Activated naive CD4-positive, alpha-beta T cell treated with anti-CD3 and anti-CD28 coated beads, Interleukin-2, amount 50 U/mL, for 72 hours (primary cell): ENCODE measurements at regions not wholly inside any gene's neighbourhood (a gene's known extent, or its start where the extent isn't known, plus 50 kb on each side); places are given as distances from the start of the nearest gene placed in this dataset.

ENCODE experiments used
- ATAC-seq, 2 donors: fragments of 150-1000 bp; cut with Tn5 transposase; 2 replicates each; pipeline ENCODE4 v1.10.0; 2021; ENCODE audit warnings: mild to moderate bottlenecking in 2 of 2, moderate library complexity in 2 of 2
- DNase-seq, 2 donors: peaks; one replicate each; pipeline ENCODE4 v3.0.0; 2021 to 2022; ENCODE audit warnings: low spot score in 2 of 2
- H3K27ac Mint-ChIP-seq, 2 donors: one replicate each; pipeline ENCODE4 v1.8.0; 2022; ENCODE audit warnings: mild to moderate bottlenecking in 2 of 2, mixed read lengths in 2 of 2
- H3K36me3 Mint-ChIP-seq, 2 donors: one replicate each; pipeline ENCODE4 v1.8.0; 2022; ENCODE audit warnings: mixed read lengths in 2 of 2
- H3K9me3 Mint-ChIP-seq, 2 donors: one replicate each; pipeline ENCODE4 v1.8.0; 2022; ENCODE audit warnings: mixed read lengths in 2 of 2

DNA sequence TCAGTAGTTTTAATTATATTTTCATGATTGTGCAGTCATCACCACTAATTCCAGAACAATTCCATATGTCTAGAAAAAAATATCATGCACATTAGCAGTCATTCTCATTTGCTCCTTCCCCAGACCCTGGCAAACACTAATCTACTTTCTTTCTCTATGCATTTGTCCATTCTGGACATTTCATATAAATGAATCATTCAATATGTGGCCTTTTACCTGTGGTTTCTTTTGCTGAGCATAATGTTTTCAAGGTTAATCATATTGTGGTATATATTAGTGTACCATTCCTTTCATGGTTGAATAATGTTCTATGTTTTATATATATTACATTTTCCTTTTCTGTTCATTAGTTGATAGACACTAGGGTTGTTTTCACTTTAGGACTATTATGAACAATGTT is 811.1 kb upstream of the RAG2 start:
- Mint-ChIP-seq H3K36me3 (no peaks in the 10 kb centered on the region), H3K9me3 (peaks cover 4 to 15% of the 10 kb centered on the region in 2 donors), H3K27ac (no peak overlapping the region)
- DNase-seq: no peak
- ATAC-seq: no peak

DNA sequence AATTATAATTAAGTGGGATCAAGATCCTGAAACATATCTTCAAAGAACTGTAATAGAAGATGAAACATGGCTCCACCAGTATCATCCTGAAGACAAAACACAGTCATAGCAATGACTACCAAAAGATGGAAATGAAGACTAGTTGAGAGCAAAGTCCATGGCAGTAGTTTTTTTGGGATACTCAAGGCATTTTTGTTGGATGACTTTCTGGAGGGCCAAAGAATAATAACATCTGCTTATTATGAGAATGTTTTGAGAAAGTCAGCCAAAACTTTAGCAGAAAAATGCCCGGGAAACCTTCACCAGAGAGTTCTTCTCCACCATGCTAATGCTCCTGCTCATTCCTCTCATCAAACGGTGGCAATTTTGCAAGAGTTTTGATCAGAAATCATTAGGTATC is 809.4 kb upstream of the RAG2 start:
- no peak for ATAC-seq
- DNase-seq: no peak
- H3K27ac Mint-ChIP-seq: no peak overlapping the region
- H3K36me3 Mint-ChIP-seq: no peaks in the 10 kb centered on the region
- peaks cover 10 to 12% of the 10 kb centered on the region in 2 donors for H3K9me3 Mint-ChIP-seq

DNA sequence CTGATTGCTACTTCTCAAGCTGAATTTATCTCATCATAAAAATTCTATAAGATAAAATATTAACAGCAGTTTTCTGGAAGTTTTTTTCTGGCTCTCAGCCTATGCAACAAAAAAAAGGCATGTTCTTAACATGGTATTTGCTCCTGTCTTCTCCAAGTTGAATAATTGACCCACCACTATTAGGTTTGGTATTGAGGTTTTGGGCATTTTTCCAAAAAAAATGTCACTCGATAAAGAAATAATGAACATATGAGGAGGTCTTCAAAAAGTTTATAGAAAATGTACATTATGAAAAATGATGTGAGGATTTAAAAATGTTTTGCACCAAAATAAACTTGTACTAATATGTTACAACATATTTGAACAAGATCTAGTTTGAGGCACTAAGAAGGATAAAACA is 808.6 kb upstream of the RAG2 start:
- H3K9me3 Mint-ChIP-seq: peaks cover 9 to 13% of the 10 kb centered on the region in 2 donors
- H3K36me3 Mint-ChIP-seq: no peaks in the 10 kb centered on the region
- ATAC-seq: no peak
- no peak overlapping the region for H3K27ac Mint-ChIP-seq
- no peak for DNase-seq

DNA sequence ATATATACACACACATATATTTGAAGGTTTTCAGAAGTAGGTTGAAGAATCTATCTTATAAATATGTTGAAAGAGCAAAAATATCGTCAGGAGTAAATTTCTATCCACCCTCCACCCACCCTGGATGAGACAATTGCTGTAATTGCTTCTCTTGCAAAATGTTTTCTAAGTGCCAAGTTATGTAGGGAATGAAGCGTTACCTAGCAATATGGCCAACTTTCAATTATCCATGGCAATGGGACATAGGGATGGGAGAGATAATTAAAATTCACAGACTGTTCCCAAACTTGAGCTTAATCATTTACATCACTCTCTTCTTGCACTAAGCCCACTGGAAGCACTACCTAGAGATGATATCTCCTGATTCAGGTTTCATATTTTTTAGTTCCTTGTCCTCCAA is 806.2 kb upstream of the RAG2 start:
- DNase-seq (no peak), ATAC-seq (no peak)
- no peak overlapping the region for H3K27ac Mint-ChIP-seq
- H3K9me3 Mint-ChIP-seq: peaks cover 11 to 16% of the 10 kb centered on the region in 2 donors
- H3K36me3 Mint-ChIP-seq: no peaks in the 10 kb centered on the region

DNA sequence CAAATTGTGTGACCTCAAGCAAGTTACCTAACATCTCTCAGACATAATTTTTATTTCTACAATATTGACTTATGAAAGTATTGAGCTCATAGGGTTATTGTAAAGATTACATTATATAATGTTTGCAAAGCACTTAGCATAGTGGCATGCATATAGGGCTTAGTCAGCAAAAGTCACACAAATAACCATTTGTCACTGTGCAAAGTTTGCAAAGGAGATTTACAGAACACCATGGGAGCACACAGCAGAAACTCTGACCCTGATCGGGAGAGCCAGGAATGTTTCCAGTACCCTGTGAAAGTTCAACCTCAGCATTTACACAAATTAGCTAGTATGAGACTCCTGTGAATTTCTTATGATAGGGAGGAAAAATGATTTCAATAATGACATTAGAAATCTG is 804.6 kb upstream of the RAG2 start:
- ATAC-seq (no peak), DNase-seq (no peak)
- Mint-ChIP-seq H3K9me3 (peaks cover 11 to 20% of the 10 kb centered on the region in 2 donors), H3K36me3 (no peaks in the 10 kb centered on the region), H3K27ac (no peak overlapping the region)

DNA sequence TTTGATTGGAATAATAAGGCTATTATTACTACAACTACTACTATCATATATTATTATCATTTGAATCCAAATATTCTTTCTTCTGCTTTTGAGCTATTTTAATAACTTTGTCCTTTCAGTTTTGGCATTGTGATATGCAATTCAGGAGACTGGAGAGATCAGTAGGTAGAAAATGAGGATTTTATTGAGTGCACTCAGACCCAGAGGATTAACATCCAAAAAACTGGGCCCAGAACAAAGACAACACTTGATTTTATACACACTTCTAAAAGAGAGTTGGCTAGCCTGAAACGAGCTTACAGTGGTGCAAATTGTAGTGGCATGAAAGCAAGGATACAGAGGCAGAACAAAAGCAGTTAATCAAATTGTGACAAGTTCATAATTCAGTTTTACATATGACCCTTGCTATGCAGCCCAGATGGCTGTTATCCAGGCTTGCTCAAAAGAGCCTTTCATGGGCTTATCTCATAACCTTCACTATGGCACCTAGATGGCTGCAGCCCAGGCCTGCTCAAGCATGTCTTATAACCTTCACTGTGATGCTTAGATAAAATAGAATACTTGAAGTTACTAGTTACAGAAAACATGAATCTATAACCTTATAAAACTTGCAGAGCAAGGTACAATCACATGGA is 796.3 kb upstream of the RAG2 start:
- H3K36me3 Mint-ChIP-seq: peaks cover 0 to 6% of the 10 kb centered on the region in 2 donors
- ATAC-seq: no peak
- H3K27ac Mint-ChIP-seq: no peak overlapping the region
- peaks cover 24 to 29% of the 10 kb centered on the region in 2 donors for H3K9me3 Mint-ChIP-seq
- DNase-seq: no peak

DNA sequence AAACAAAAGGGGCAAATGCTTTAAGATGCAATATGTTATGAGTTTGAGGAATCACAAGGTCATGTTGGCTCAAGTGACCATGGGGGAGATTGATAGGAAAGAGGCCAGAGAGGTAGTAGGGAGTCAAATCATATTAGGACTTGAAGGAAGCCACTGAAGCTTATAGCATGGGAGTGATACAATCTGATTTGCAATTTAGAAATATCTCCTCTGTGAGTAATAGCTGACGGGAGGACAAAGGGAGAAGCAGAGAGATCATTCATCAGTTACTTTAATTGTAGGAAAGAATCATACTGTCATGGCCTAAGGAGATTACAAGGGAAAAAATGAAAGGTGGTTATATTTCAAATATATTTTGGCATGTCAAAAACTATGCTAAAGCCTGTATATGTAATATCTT is 793.6 kb upstream of the RAG2 start:
- Mint-ChIP-seq H3K36me3 (peaks cover 0 to 6% of the 10 kb centered on the region in 2 donors), H3K9me3 (peaks cover 26 to 31% of the 10 kb centered on the region in 2 donors), H3K27ac (no peak overlapping the region)
- no peak for ATAC-seq
- DNase-seq: no peak

DNA sequence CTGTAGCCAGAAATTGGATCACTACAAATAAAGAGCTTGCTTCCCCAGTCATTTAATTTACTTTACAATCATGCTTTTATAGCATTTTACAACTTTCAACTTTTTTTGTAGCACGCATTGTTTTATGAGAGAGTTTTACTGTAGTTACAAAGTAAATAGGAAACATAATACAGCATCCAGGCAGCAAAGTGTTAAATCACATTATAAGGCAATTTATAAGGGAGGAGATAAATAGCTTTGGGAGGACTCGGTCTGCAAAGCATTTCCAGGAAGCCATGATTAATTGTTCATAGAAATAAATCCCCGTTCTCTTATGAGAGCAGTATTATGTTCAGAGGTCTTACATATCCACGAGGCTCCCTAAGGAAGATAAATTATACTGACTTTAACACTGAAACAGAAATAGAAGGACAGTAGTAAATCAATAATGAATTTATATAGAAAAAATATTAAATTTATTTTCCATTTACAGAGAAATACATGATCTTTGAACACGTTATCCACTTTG is 792.6 kb upstream of the RAG2 start:
- no peak overlapping the region for H3K27ac Mint-ChIP-seq
- no peaks in the 10 kb centered on the region for H3K36me3 Mint-ChIP-seq
- DNase-seq (no peak), ATAC-seq (no peak)
- H3K9me3 Mint-ChIP-seq: peaks cover 19 to 25% of the 10 kb centered on the region in 2 donors

DNA sequence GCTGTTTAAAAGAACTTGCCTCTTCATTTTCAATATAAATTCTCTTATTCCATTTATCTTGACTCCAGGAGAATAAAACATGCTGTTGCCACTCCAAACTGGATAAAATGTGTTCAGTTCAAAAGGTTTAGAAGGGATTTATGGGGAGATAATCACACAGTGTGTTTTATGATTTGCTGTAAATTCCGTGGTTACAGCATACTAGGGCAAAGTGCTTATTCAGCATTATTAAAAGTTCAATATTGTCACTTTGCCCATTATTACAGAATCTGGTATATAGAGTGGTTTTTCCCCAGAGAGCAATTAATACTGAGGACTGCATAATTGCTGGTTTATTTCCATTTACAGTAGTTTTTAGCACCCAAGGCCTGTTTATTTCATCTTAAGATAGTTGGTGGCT is 780.9 kb upstream of the RAG2 start:
- no peak for ATAC-seq
- Mint-ChIP-seq H3K9me3 (peaks cover 34 to 38% of the 10 kb centered on the region in 2 donors), H3K36me3 (peaks cover 9 to 10% of the 10 kb centered on the region in 2 donors), H3K27ac (no peak overlapping the region)
- no peak for DNase-seq

DNA sequence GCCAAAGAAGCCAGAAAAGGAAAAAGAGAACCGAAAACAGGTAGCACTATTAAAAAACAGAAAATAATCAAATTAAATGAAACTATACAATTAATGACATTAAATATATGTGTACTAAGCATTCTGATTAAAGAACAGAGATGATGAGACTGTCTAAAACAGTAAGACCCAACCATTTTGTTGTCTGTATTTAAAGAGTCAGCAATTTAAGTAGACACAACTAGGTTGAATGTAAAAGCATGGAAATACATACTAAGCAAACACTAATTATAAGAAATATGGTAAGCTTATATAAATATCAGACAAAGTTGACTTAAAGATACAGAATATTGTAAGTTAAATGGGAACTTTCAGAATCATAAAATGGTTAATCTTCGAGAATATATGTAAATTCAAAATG is 774.6 kb upstream of the RAG2 start:
- DNase-seq: no peak
- Mint-ChIP-seq H3K36me3 (peaks cover 3% of the 10 kb centered on the region in 2 donors), H3K9me3 (peaks cover 30 to 36% of the 10 kb centered on the region in 2 donors), H3K27ac (no peak overlapping the region)
- ATAC-seq: no peak

DNA sequence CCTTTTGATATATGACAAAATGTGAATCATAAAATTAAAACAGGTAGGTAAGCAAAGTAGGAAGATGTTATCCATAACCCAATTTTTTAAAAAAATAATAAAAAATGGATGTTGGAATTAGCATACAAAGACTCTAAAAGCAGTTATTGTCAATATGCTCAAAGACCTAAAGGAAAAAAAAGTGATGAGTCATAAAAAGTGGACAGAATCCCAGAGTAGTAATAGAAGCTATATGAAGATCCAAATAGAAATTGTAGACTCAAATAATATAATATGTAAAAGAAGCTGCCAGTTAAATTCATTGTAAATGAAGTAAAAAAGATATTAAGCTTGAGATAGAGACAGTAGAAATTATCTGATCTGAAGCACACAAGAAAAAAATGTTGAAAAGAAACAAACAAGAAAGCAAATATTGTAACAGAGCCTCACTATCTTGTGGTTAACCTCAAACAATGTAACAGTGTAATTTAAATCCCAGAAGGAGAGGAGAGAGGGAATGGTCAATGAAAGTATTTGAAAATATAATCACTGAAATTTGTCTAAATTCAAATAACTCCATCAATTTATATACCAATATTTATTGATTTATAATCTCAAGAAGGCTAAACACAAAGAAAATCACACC is 773.4 kb upstream of the RAG2 start:
- no peak for DNase-seq
- Mint-ChIP-seq H3K27ac (no peak overlapping the region), H3K9me3 (peaks cover 26 to 28% of the 10 kb centered on the region in 2 donors), H3K36me3 (no peaks in the 10 kb centered on the region)
- ATAC-seq: no peak

DNA sequence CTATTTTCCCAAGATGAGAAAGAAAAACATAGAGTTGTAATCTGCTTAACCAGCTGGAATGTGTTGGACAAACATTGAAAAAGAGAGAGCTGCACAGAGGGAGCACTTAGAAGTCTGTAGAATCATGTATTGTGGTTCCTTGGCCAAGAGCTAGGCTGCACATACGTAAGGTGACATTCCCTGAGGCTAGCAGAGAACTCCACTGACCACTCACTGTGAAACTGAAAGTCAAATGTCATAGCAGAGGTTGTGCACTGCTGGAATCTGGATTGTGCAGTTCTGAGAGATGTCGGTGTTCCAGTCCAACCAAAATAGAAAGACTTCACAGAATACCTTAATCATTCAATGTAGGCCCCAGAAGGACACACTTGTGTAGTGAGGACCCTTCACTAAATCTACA is 772.8 kb upstream of the RAG2 start:
- no peaks in the 10 kb centered on the region for H3K36me3 Mint-ChIP-seq
- H3K27ac Mint-ChIP-seq: no peak overlapping the region
- DNase-seq: no peak
- peaks cover 23 to 25% of the 10 kb centered on the region in 2 donors for H3K9me3 Mint-ChIP-seq
- ATAC-seq: no peak

DNA sequence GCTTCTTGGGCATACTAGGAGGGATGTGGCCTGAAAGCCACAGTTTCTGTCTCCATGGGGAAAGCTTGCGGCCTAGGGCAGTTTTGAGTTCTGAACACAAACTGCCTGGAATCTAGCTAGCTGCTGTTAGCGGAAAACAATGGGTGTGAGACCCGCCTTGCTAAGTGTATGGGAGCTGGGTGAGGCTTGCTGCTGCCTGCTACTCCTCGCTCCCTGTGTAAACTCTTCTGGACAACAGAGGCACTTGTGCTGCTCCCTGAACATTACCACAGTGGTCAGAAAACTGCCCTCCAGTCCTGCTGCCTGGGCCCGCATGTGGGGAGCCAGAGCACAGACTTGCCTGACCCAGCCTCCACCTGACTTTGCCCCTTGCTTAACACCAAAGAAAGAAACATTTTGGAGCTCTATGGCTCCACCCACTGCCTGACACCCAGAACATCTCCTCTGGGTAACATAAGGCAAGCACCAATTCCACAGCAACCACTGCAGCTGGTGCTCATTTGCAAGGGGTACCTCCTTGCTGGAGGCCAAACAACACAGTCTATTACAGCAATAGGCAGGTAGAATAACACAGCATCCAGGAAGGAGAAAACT is 766.3 kb upstream of the RAG2 start:
- no peak for DNase-seq
- peaks cover 0 to 3% of the 10 kb centered on the region in 2 donors for H3K36me3 Mint-ChIP-seq
- peaks cover 8 to 10% of the 10 kb centered on the region in 2 donors for H3K9me3 Mint-ChIP-seq
- no peak for ATAC-seq
- no peak overlapping the region for H3K27ac Mint-ChIP-seq

DNA sequence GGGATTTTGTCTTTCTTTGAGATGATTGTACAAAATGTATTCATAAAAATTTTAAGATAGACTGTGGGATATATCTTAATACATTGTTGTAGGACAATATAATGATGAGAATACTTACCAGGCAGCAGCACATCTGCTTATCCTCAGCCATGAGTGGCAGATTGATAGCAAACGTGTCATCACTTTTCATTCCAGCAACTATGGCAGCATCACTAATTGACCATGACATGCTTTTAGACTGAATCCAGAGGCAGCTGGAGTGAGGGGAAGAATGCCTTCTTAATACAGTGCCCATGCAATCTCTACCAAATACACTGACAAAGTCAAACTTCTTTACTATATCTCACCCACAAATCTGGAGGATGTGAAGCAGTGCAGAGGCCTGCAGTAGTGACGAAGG is 755.2 kb upstream of the RAG2 start:
- ATAC-seq (no peak), DNase-seq (no peak)
- H3K36me3 Mint-ChIP-seq: no peaks in the 10 kb centered on the region
- no peak overlapping the region for H3K27ac Mint-ChIP-seq
- H3K9me3 Mint-ChIP-seq: peaks cover 14 to 20% of the 10 kb centered on the region in 2 donors

DNA sequence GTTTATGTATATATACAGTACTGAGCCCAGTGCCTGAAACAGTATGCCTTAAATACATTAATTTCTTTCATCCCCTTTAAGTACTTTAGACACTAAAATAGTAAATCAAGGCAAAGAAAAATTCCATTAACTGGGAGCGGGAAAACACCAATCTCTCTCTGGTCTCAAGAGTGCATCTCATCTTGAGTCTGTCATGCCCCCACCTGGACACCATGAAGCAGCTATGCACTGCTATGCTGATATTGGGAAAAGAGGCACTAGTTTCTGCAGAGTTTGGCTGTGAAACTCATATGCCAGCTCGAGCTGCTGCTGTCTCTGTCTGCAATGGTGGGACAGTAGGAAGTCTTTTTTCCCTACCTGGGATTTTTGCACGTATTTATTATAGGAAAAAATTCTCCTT is 754.4 kb upstream of the RAG2 start:
- no peak for ATAC-seq
- H3K27ac Mint-ChIP-seq: no peak overlapping the region
- H3K36me3 Mint-ChIP-seq: no peaks in the 10 kb centered on the region
- H3K9me3 Mint-ChIP-seq: peaks cover 8 to 13% of the 10 kb centered on the region in 2 donors
- DNase-seq: no peak

DNA sequence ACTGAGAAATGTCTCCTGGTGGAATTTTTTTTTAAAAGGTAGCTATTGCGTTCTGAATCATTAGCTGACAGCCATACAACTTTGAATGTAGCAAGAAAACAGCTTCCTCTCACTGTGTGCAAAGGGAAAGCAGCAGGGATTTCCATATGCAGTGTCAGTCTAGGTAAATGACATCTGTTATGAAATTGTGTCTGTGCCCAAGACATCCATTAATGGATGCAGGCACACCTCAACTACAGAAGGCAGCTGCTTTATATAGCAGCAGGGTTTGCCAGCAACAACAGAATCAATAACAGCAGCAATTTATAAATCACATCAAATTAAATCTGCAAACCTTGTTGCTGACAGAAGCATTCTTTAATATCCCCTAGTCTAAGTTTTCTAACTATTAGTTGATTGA is 745.3 kb upstream of the RAG2 start:
- DNase-seq (no peak), ATAC-seq (no peak)
- Mint-ChIP-seq H3K9me3 (peaks cover 10 to 13% of the 10 kb centered on the region in 2 donors), H3K27ac (no peak overlapping the region), H3K36me3 (no peaks in the 10 kb centered on the region)

DNA sequence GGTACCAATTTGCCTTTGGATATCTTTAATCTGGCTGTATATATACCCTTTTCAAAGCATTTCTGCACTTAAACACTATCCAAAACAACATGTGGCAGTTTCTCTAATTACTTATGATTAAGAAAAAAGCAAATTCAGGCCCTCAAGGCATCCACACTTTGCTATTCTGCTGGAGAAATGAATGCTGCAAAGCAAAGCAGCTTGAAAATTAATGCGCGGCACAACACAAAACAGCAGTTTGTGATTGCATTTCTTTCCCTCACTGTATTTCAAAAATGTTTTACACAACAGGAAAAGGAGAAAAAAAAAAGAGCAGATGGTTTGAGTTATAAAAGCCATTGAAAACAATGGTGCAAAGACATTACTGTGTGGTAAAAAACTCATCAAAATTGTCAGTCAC is 738.4 kb upstream of the RAG2 start:
- ATAC-seq (no peak), DNase-seq (no peak)
- Mint-ChIP-seq H3K36me3 (no peaks in the 10 kb centered on the region), H3K27ac (no peak overlapping the region), H3K9me3 (peaks cover 7 to 20% of the 10 kb centered on the region in 2 donors)

DNA sequence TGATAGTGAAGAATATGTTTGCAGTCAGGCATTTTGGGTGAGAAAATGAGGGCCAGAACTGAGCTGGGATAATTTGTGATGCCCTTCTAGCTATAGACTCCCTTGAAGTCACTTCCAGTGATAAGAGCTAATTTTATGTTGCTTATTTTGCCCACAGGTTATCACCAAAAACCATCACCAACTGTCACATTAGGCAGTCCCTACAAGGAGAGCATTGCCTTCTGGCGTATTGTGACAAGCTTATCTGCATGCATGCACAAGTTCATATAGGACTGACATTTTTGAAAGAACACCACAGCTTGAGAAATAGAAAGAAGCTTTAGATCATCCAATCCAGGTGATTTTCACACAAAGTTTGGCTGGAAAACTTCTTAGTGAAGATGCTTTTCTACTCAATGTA is 735.3 kb upstream of the RAG2 start:
- no peak overlapping the region for H3K27ac Mint-ChIP-seq

More for the DNA sequence above, 735.3 kb upstream of the RAG2 start:
- ATAC-seq (no peak), DNase-seq (no peak)
- Mint-ChIP-seq H3K9me3 (peaks cover 14 to 18% of the 10 kb centered on the region in 2 donors), H3K36me3 (no peaks in the 10 kb centered on the region)
